Testis (tissue), 2 donors: ENCODE measurements at regions not wholly inside any gene's neighbourhood (a gene's known extent, or its start where the extent isn't known, plus 50 kb on each side); places are given as distances from the start of the nearest gene placed in this dataset.

Experiments used
- CTCF ChIP-seq, 3 experiments: fragments of 450-650 bp in 2 of 3; fragments of 200-600 bp in 1 of 3; sonication (generic) in 1 of 3; IDR thresholded peaks; one replicate each; pipeline ENCODE4 v1.5.1; 2016 to 2019; ENCODE audit warnings: antibody characterized with exemption in 3 of 3, mild to moderate bottlenecking in 2 of 3, moderate library complexity in 1 of 3
- POLR2A ChIP-seq: fragments of 450-650 bp; IDR thresholded peaks from one replicate; pipeline ENCODE4 v1.6.1; 2017; ENCODE audit warnings: antibody characterized with exemption, mild to moderate bottlenecking, moderate library complexity

DNA sequence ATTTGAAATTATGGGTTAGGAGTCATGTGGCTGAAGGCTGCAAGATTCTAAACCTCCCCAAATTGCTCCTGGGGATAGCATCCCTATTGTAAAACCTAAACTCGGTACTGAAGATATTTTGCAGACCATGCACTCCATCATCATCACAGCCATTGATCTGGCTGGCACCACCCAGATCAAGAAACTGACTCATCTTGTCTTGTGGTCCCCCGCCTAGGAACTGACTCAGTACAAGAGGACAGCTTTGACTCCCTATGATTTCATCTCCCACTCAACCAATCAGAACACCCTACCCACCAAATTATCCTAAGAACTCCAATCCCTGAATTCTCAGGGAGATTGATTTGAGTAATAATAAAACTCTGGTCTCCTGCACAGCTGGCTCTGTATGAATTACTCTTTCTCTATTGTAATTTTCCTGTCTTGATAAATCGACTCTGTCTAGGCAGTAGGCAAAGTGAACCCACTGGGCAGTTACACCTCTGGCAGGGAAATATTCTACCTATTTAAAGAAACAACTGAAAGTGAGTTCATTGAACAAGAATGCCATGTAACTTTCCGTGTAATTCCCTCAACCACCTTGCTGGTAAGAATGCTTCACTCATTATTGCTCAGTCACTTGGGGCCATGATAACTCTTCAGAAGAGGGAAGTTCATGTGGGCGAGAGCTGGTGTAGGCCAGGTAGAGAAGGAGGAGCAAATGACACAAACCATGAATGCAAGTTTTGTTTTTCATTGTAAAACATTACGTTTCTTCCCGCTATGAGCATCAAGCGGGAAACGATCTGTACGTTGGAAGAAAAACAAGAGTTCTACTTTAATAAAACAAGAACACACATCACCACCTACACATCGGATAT lies 602.9 kb upstream of the ARID1B start:
- TF ChIP-seq CTCF (IDR thresholded peaks at IDR 0.05) (no peak), POLR2A (no peak)
